ENCODE measurements at regions not wholly inside any gene's neighbourhood (a gene's known extent, or its start where the extent isn't known, plus 50 kb on each side); places are given as distances from the start of the nearest gene placed in this dataset.

DNA sequence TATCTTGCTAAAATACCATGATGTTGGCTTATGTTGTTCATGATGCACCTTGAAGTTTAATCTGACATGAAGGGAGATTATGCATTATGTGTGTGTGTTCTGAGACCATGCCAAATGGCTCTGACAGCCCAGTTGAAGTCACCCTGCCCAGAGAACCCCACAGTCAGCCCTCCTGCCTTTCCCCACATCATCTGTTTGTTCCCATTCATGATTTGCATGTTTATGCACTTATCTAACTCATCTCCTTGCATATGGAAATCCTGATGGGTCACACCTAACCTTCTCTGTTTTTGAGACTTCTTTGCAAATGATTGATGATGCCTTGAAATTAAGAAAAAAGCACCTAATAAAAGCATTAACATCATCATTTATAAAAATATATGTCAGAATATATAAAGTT is 752.2 kb downstream of the GALR1 start:
- Mint-ChIP-seq H3K36me3 (no peaks in the 10 kb centered on the region), H3K4me3 (no peak overlapping the region), H3K4me1 (no peaks in the 10 kb centered on the region), H3K9me3 (peaks cover 9% of the 10 kb centered on the region), H3K27me3 (peaks cover 17% of the 10 kb centered on the region), H3K27ac (no peak overlapping the region)

DNA sequence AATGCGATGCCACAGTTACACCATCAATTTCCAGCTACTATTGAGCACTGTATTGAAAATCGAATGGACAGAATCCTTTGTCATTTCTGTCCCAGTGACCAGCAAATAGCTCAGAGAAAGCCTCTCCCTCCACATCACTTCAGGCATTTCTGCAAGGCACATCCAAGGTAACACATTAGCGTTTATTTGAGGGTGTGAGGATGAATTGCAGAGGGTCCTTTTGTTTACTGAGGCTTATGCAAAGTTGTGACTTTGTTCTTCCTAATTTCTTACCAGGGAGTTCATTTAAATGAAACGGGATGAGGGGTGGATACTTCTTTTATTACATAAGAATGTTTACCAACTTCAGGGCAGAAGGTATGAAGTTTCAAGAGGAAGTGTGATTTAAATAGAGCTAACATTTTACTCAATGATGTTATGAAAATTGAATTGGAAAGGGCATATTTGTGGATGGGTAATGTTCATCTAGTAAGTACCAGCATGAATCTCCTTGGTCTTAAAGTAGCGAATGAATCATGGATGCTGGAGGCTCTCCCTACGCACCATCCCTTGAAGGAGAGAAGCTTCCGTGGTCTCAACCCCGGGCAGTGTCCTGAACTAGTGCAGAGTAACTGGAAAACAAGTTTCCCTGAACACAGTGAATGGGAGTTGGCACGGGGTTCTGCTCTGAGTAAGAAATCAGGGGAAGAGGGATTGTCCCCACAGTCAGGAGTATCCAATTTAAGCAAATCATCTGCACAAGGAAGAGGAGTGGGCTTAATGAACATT is 756.5 kb downstream of the GALR1 start:
- Mint-ChIP-seq H3K4me3 (no peak overlapping the region), H3K27me3 (peaks cover 19% of the 10 kb centered on the region), H3K36me3 (no peaks in the 10 kb centered on the region), H3K27ac (no peak overlapping the region), H3K4me1 (no peaks in the 10 kb centered on the region), H3K9me3 (peaks cover 16% of the 10 kb centered on the region)

DNA sequence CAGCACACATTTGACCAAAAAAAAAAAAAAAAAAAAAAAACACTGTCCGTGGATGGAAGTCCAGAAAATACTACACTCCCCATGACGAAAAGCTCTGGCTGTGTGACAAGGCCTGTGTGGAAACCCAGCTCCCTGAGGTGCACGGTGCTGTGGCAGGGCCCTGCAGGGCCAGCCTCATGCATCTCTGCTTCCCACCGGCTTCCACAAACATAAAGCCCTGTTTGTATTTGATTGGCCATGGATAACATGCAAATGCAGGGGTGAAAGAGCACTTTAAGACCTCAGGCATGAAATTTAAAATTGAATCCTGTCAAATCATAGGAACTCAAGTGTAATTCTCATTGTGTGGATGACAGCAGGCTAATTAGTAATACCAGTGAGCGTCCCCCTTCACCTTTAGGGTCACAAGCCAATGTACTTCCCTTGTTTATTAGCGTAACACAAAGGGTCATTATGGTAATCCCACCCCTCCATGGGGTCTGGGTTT is 757.2 kb downstream of the GALR1 start:
- H3K4me3 Mint-ChIP-seq: no peak overlapping the region
- H3K27ac Mint-ChIP-seq: no peak overlapping the region

GRCh38 chr18:78010363-78010762 is 760.7 kb downstream of the GALR1 start:
- no peak overlapping the region for H3K4me3 Mint-ChIP-seq
- no peaks in the 10 kb centered on the region for H3K36me3 Mint-ChIP-seq
- no peak overlapping the region for H3K27ac Mint-ChIP-seq
- H3K4me1 Mint-ChIP-seq: no peaks in the 10 kb centered on the region
- H3K9me3 Mint-ChIP-seq: peaks cover 8% of the 10 kb centered on the region
- peaks cover 13% of the 10 kb centered on the region for H3K27me3 Mint-ChIP-seq

More for the DNA sequence above, 757.2 kb downstream of the GALR1 start:
- H3K4me1 Mint-ChIP-seq: no peaks in the 10 kb centered on the region
- H3K27me3 Mint-ChIP-seq: peaks cover 19% of the 10 kb centered on the region
- peaks cover 12% of the 10 kb centered on the region for H3K9me3 Mint-ChIP-seq
- no peaks in the 10 kb centered on the region for H3K36me3 Mint-ChIP-seq

DNA sequence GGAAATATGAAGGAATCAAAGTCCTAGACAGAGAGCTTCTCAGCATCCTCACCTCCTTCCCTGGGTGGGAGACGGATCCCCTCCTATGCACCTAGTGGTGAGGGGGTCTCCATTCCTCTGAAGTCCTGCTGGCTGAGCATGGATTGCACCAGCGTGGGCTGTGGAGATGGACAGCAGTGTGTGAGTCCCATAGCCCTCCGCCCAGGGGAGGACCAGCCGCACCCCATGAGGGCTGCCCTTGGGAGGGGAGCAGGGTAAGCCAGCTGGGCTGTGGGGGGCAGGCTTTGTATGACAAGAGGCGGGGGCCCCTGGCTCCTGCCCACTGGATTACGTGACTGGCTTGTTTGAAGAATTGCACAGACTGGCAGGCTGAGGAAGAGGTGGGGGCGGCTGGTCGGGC is 768.2 kb downstream of the GALR1 start:
- no peaks in the 10 kb centered on the region for H3K4me1 Mint-ChIP-seq
- no peaks in the 10 kb centered on the region for H3K27me3 Mint-ChIP-seq
- no peaks in the 10 kb centered on the region for H3K36me3 Mint-ChIP-seq
- no peak overlapping the region for H3K4me3 Mint-ChIP-seq
- no peaks in the 10 kb centered on the region for H3K9me3 Mint-ChIP-seq
- H3K27ac Mint-ChIP-seq: no peak overlapping the region

DNA sequence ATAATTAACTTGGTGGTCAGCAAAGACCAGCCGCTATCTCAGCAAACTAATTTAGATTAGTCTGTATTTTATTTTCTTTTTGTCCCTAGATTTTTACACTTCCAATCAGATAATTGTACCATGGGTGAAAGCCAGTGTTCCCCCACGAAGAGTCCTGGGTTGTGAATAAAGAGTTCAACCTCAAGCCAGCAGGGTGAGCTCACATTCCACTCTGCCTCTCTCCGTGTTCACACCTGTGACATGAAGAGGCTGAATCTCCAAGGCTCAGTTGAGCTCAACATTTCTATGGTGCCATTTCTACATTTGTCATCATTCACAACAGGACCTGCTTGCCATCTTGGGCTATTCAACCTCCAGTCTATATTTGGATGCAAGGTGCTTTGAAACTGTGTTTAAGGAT is 771.5 kb downstream of the GALR1 start:
- Mint-ChIP-seq H3K36me3 (no peaks in the 10 kb centered on the region), H3K27me3 (no peaks in the 10 kb centered on the region), H3K4me1 (no peaks in the 10 kb centered on the region), H3K9me3 (no peaks in the 10 kb centered on the region), H3K27ac (no peak overlapping the region), H3K4me3 (no peak overlapping the region)

- no peaks in the 10 kb centered on the region for H3K27me3 Mint-ChIP-seq
- H3K4me1 Mint-ChIP-seq: no peaks in the 10 kb centered on the region
- H3K4me3 Mint-ChIP-seq: no peak overlapping the region
- no peaks in the 10 kb centered on the region for H3K9me3 Mint-ChIP-seq
- H3K36me3 Mint-ChIP-seq: no peaks in the 10 kb centered on the region
- H3K27ac Mint-ChIP-seq: no peak overlapping the region
These were observed 781.9 kb downstream of the GALR1 start for GRCh38 chr18:78031589-78031988.

DNA sequence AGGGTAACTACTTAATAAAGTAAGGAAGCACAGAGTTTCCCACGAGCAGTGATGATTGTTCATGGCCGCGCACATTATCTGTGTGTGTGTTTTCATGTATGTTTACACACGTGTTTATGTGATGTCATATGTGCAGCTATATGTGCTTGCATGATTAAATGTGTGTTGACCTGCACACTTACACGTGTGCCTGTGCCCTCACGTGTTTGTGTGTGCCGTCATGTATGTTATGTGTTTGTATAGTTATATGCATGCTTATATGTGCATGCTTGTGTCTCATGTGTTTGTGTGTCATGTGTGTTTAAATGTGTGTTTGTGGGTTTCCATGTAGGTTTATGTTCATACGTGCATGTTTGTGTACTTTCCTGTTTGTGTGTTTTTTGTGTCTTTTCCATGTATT is 782.3 kb downstream of the GALR1 start:
- H3K36me3 Mint-ChIP-seq: no peaks in the 10 kb centered on the region
- H3K9me3 Mint-ChIP-seq: no peaks in the 10 kb centered on the region
- H3K4me1 Mint-ChIP-seq: no peaks in the 10 kb centered on the region
- H3K27ac Mint-ChIP-seq: no peak overlapping the region
- no peak overlapping the region for H3K4me3 Mint-ChIP-seq
- H3K27me3 Mint-ChIP-seq: no peaks in the 10 kb centered on the region

DNA sequence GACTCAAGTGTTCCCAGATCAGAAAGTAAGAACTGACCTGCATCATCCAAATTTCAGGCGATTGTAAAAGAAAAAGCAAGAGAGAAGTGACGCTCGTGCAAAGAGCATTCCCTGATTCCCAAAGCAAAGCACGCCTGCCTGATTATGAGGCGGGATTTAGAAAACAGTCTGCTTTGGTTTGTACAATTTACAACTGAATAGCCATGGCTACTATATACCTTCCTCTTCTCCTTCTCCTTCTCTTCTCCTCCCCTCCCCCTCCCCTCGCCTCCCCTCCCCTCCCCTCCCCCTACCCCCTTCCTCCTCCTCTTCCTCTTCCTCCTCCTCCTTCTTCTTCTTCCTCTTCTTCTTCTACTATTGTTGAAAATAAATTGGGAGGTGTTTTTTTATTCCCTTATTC is 782.9 kb downstream of the GALR1 start:
- Mint-ChIP-seq H3K36me3 (no peaks in the 10 kb centered on the region), H3K9me3 (no peaks in the 10 kb centered on the region), H3K4me3 (no peak overlapping the region), H3K27me3 (no peaks in the 10 kb centered on the region), H3K27ac (no peak overlapping the region), H3K4me1 (no peaks in the 10 kb centered on the region)

GRCh38 chr18:78034755-78035154 is 785.1 kb downstream of the GALR1 start:
- no peaks in the 10 kb centered on the region for H3K36me3 Mint-ChIP-seq
- no peaks in the 10 kb centered on the region for H3K4me1 Mint-ChIP-seq
- peaks cover 7% of the 10 kb centered on the region for H3K9me3 Mint-ChIP-seq
- H3K27me3 Mint-ChIP-seq: peaks cover 2% of the 10 kb centered on the region
- no peak overlapping the region for H3K27ac Mint-ChIP-seq
- H3K4me3 Mint-ChIP-seq: no peak overlapping the region

- H3K27ac Mint-ChIP-seq: no peak overlapping the region
- H3K4me1 Mint-ChIP-seq: no peaks in the 10 kb centered on the region
- H3K27me3 Mint-ChIP-seq: peaks cover 2% of the 10 kb centered on the region
- no peak overlapping the region for H3K4me3 Mint-ChIP-seq
- H3K9me3 Mint-ChIP-seq: peaks cover 24% of the 10 kb centered on the region
- H3K36me3 Mint-ChIP-seq: no peaks in the 10 kb centered on the region
These were observed 791.6 kb downstream of the GALR1 start for GRCh38 chr18:78041218-78041617.

GRCh38 chr18:78046631-78047030 is 797.0 kb downstream of the GALR1 start:
- no peaks in the 10 kb centered on the region for H3K9me3 Mint-ChIP-seq
- no peak overlapping the region for H3K4me3 Mint-ChIP-seq

GRCh38 chr18:78049281-78049680 is 799.6 kb downstream of the GALR1 start:
- H3K4me1 Mint-ChIP-seq: no peaks in the 10 kb centered on the region
- no peaks in the 10 kb centered on the region for H3K36me3 Mint-ChIP-seq
- H3K27me3 Mint-ChIP-seq: peaks cover 2% of the 10 kb centered on the region
- H3K9me3 Mint-ChIP-seq: no peaks in the 10 kb centered on the region
- H3K4me3 Mint-ChIP-seq: no peak overlapping the region
- no peak overlapping the region for H3K27ac Mint-ChIP-seq

More at GRCh38 chr18:78046631-78047030, 797.0 kb downstream of the GALR1 start:
- Mint-ChIP-seq H3K27me3 (peaks cover 2% of the 10 kb centered on the region), H3K4me1 (no peaks in the 10 kb centered on the region), H3K27ac (no peak overlapping the region), H3K36me3 (no peaks in the 10 kb centered on the region)

GRCh38 chr18:78054801-78055200 is 805.2 kb downstream of the GALR1 start:
- H3K36me3 Mint-ChIP-seq: no peaks in the 10 kb centered on the region
- H3K4me3 Mint-ChIP-seq: no peak overlapping the region
- peaks cover 3% of the 10 kb centered on the region for H3K27me3 Mint-ChIP-seq
- no peak overlapping the region for H3K27ac Mint-ChIP-seq
- no peaks in the 10 kb centered on the region for H3K9me3 Mint-ChIP-seq
- H3K4me1 Mint-ChIP-seq: no peaks in the 10 kb centered on the region

DNA sequence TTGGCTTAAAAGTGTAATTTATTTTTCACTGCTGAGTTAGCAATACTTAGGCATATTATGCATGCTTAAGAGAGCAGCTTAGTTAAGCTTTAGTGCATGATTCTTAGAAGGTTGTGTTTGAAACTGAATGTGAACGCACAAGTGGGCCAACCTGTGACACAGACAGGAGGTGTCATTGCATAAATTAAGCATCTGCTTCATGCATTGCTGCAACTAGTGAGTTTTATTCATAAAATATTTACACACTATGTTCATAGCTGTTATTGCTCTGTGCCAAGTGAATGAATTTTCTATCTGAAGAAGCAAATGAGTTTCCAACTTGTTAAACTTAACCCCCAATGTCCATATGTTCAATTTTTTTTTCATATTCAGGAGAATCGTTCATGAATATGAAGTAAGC is 806.4 kb downstream of the GALR1 start:
- Mint-ChIP-seq H3K27ac (no peak overlapping the region), H3K4me3 (no peak overlapping the region), H3K9me3 (no peaks in the 10 kb centered on the region), H3K36me3 (no peaks in the 10 kb centered on the region), H3K4me1 (no peaks in the 10 kb centered on the region), H3K27me3 (peaks cover 3% of the 10 kb centered on the region)

DNA sequence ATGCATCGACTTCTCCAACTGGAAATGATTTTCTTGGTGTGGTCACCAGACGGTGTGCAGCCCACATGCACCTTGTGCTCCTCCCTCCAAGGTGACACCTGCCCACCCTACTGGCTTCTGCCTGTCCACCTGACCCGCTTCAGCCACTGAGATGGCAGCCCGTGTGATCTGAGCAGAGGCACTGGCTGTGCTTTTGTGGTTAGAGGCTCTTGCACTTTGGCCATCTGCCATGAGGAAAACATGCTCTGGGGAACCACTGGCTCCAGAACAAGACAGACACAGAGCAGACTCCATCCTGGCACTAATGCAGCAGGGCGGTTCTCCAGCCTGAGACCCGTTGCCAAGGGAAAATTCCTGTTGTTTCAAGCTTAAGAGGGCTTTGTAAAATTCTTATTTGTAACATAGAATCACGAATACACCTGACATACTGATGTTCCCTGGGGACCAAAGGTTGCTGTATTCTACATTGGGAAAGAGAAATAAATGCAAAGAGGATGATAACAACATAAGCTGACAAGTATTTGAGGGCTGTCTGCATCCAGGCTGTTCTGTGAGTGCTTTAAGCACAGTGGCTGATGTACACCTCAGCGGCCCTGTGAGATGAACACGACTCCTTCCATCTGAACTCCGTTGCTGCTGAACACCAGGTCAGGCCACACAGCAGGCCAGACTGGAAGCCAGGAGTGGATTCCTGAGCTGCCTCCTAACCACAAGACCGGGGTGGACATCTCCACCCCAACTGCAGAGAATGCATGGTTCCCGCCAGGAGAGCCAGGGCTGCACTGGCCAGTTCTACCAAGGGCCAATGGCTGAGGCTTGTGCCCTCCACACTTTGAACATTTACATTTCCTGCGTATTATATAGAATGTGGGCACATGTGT is 820.4 kb downstream of the GALR1 start:
- no peaks in the 10 kb centered on the region for H3K27me3 Mint-ChIP-seq
- H3K4me3 Mint-ChIP-seq: no peak overlapping the region

More for the DNA sequence above, 820.4 kb downstream of the GALR1 start:
- H3K36me3 Mint-ChIP-seq: no peaks in the 10 kb centered on the region
- no peaks in the 10 kb centered on the region for H3K4me1 Mint-ChIP-seq
- H3K9me3 Mint-ChIP-seq: no peaks in the 10 kb centered on the region
- H3K27ac Mint-ChIP-seq: no peak overlapping the region

All from activated naive CD4-positive, alpha-beta T cell treated with anti-CD3 and anti-CD28 coated beads, Interleukin-2, amount 50 U/mL, for 24 hours (primary cell).